OCI-LY3 (cell line): ENCODE measurements at regions not wholly inside any gene's neighbourhood (a gene's known extent, or its start where the extent isn't known, plus 50 kb on each side); places are given as distances from the start of the nearest gene placed in this dataset.

ENCODE experiments used
- H2AFZ ChIP-seq: fragments of 200-600, 300-600 bp; shearing (Covaris generic); 2 replicates; pipeline ENCODE4 v1.6.0; 2014; ENCODE audit warnings: antibody characterized with exemption, low read depth, low read length
- H3K27ac ChIP-seq: fragments of 200-600, 300-600 bp; sonication (generic); 2 replicates; pipeline ENCODE4 v1.5.1; 2014; ENCODE audit warnings: mild to moderate bottlenecking, low read length, moderate library complexity, mixed read lengths
- H3K27me3 ChIP-seq: fragments of 200-600, 300-600 bp; sonication (generic); 2 replicates; pipeline ENCODE4 v1.6.1; 2014; ENCODE audit warnings: low read depth, low read length, mixed read lengths
- H3K36me3 ChIP-seq: fragments of 200-600, 300-600 bp; sonication (generic); replicated peaks from 2 replicates; pipeline ENCODE3; 2014; ENCODE audit warnings: low read depth, low read length, mixed read lengths
- H3K4me1 ChIP-seq: fragments of 300-600, 200-600 bp; sonication (generic); 2 replicates; pipeline ENCODE4 v1.6.1; 2014; ENCODE audit warnings: low read length, mixed read lengths
- H3K4me2 ChIP-seq: fragments of 200-600, 300-600 bp; sonication (generic); 2 replicates; pipeline ENCODE4 v1.6.1; 2014; ENCODE audit warnings: low read length, mixed read lengths
- H3K4me3 ChIP-seq: fragments of 300-600, 200-600 bp; sonication (generic); 2 replicates; pipeline ENCODE4 v1.5.1; 2014; ENCODE audit warnings: antibody characterized with exemption, mild to moderate bottlenecking, low read length, moderate library complexity
- H3K79me2 ChIP-seq: fragments of 300-600, 200-600 bp; shearing (Covaris generic); 2 replicates; pipeline ENCODE4 v1.6.1; 2014; ENCODE audit warnings: mild to moderate bottlenecking, low read length, mixed read lengths
- H3K9ac ChIP-seq: fragments of 300-600, 200-600 bp; shearing (Covaris generic); 2 replicates; pipeline ENCODE4 v1.6.0; 2014; ENCODE audit warnings: mild to moderate bottlenecking, low read length, moderate library complexity
- H3K9me3 ChIP-seq: fragments of 200-600, 300-600 bp; shearing (Covaris generic); 2 replicates; pipeline ENCODE4 v1.6.1; 2014; ENCODE audit warnings: low read length, mixed read lengths; ENCODE audit not compliant: insufficient read depth
- H4K20me1 ChIP-seq: fragments of 200-600, 300-600 bp; sonication (generic); 2 replicates; pipeline ENCODE4 v1.6.1; 2016; ENCODE audit warnings: low read length, mixed read lengths; ENCODE audit not compliant: insufficient read depth
- CTCF ChIP-seq: fragments of 200-600, 300-600 bp; sonication (generic); IDR thresholded peaks from 2 replicates; pipeline ENCODE4 v1.5.1; 2014; ENCODE audit warnings: antibody characterized with exemption, low read length, low read depth
- EZH2phosphoT487 ChIP-seq: fragments of 200-600 bp; shearing (Covaris generic); IDR thresholded peaks from 2 replicates; pipeline ENCODE4 v1.6.1; 2018; ENCODE audit warnings: antibody characterized with exemption, mixed run types, low read depth

- Histone ChIP-seq H3K9ac (no peak overlapping the region), H3K4me2 (no peak overlapping the region), H3K4me3 (no peak overlapping the region), H3K36me3 (no peaks in the 10 kb centered on the region), H2AFZ (no peak overlapping the region), H3K4me1 (peaks cover 10% of the 10 kb centered on the region), H3K9me3 (no peaks in the 10 kb centered on the region), H3K27me3 (no peaks in the 10 kb centered on the region), H4K20me1 (no peaks in the 10 kb centered on the region), H3K79me2 (no peaks in the 10 kb centered on the region), H3K27ac (no peak overlapping the region)
- TF ChIP-seq EZH2phosphoT487 (no peak), CTCF (no peak)
These were observed 1124.6 kb downstream of the AACS start for GRCh38 chr12:126189856-126190255.

GRCh38 chr12:126191031-126191891 is 1126.0 kb downstream of the AACS start:
- TF ChIP-seq EZH2phosphoT487 (no peak), CTCF (no peak)
- Histone ChIP-seq H3K27ac (no peak overlapping the region), H3K9ac (no peak overlapping the region), H3K36me3 (no peaks in the 10 kb centered on the region), H3K4me3 (no peak overlapping the region), H2AFZ (no peak overlapping the region), H3K79me2 (no peaks in the 10 kb centered on the region), H3K4me1 (peaks cover 10% of the 10 kb centered on the region), H3K27me3 (no peaks in the 10 kb centered on the region), H3K4me2 (no peak overlapping the region), H4K20me1 (no peaks in the 10 kb centered on the region), H3K9me3 (no peaks in the 10 kb centered on the region)

GRCh38 chr12:126191949-126192348 is 1126.7 kb downstream of the AACS start:
- Histone ChIP-seq H3K4me2 (no peak overlapping the region), H4K20me1 (no peaks in the 10 kb centered on the region)

More at GRCh38 chr12:126191949-126192348, 1126.7 kb downstream of the AACS start:
- H3K4me3 ChIP-seq, result no peak overlapping the region
- peaks cover 10% of the 10 kb centered on the region for H3K4me1 ChIP-seq
- H3K36me3 ChIP-seq, result no peaks in the 10 kb centered on the region
- H3K9ac ChIP-seq, result no peak overlapping the region
- H2AFZ ChIP-seq, result no peak overlapping the region
- H3K27me3 ChIP-seq, result no peaks in the 10 kb centered on the region
- no peak for TF ChIP-seq EZH2phosphoT487
- no peak for TF ChIP-seq CTCF
- H3K9me3 ChIP-seq, result no peaks in the 10 kb centered on the region
- H3K27ac ChIP-seq, result no peak overlapping the region
- H3K79me2 ChIP-seq, result no peaks in the 10 kb centered on the region
